Hepatocyte (in vitro differentiated cells): ENCODE measurements at regions not wholly inside any gene's neighbourhood (a gene's known extent, or its start where the extent isn't known, plus 50 kb on each side); places are given as distances from the start of the nearest gene placed in this dataset.
"Not testable (repeated sequence)": the region's sequence is repeated elsewhere in the genome, so short reads cannot be mapped to it uniquely, and the experiment has no call there.

Experiments used
- CTCF ChIP-seq: fragments of 200-600 bp; sonication (generic); IDR thresholded peaks from 2 replicates; pipeline ENCODE4 v1.5.1; 2016; ENCODE audit warnings: antibody characterized with exemption, mild to moderate bottlenecking; ENCODE audit not compliant: poor library complexity
- EZH2 ChIP-seq: fragments of 200-600 bp; sonication (generic); IDR thresholded peaks from 2 replicates; pipeline ENCODE4 v1.6.1; 2016; ENCODE audit warnings: antibody characterized with exemption, mild to moderate bottlenecking, borderline replicate concordance

GRCh38 chr3:6406923-6407322 lies 454.0 kb upstream of the GRM7 start:
- TF ChIP-seq CTCF, EZH2: not testable (repeated sequence)
